Activated T-cell treated with anti-CD3 and anti-CD28 coated beads, Interleukin-2, amount 50 U/mL, for 4 hours (primary cell): ENCODE measurements at regions not wholly inside any gene's neighbourhood (a gene's known extent, or its start where the extent isn't known, plus 50 kb on each side); places are given as distances from the start of the nearest gene placed in this dataset.
"Not testable (repeated sequence)": the region's sequence is repeated elsewhere in the genome, so short reads cannot be mapped to it uniquely, and the experiment has no call there.

Experiments used
- ATAC-seq, 2 donors: fragments of 200-7000 bp; cut with Tn5 transposase; one replicate each; pipeline ENCODE4 v1.10.0; 2021
- DNase-seq: peaks from one replicate; pipeline ENCODE4 v3.0.0-alpha.2; 2020
- H3K27me3 Mint-ChIP-seq: one replicate; pipeline ENCODE4 v1.8.0; 2021; ENCODE audit warnings: low read depth, mixed read lengths
- H3K36me3 Mint-ChIP-seq: one replicate; pipeline ENCODE4 v1.8.0; 2022; ENCODE audit warnings: mixed read lengths; ENCODE audit not compliant: insufficient read depth
- H3K4me1 Mint-ChIP-seq: one replicate; pipeline ENCODE4 v1.8.0; 2021; ENCODE audit warnings: low read depth, mixed read lengths
- H3K4me3 Mint-ChIP-seq: one replicate; pipeline ENCODE4 v1.8.0; 2021; ENCODE audit warnings: mild to moderate bottlenecking, moderate library complexity, mixed read lengths
- H3K9me3 Mint-ChIP-seq: one replicate; pipeline ENCODE4 v1.8.0; 2021; ENCODE audit warnings: mixed read lengths

DNA sequence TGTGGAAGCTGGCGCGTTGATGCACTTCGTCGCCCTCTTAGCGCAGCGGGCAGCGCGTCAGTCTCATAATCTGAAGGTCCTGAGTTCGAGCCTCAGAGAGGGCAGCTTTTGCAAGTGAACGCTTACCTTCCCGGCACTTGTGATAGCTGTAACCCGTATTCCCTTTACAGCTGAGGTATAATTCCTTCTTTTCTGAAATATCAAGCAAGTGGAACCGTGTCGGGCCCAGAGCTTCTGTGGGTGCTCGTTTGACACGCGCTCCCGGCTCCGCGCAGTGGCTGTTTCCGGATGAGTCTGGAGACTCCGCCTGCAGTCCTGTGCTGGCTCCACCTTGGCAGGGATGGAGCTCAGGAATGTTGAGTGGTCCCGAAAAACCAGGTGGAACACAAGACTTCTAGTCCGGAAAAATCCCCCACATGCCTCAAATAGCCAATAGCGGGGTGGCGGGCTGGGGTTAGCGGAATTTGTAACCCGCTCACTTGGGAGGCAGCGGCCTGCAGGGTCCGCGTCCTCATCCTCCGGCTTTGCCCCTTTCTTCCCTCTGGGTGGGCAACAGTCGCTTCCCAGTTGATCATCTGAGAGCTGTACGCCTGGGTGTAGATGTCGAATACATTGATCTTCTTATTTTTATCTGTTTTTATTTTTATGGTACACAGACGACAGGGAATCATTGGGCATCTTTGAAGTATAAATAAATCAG, 106.8 kb upstream of the ZNF322 start:
- not testable (repeated sequence) for ATAC-seq, H3K4me3 Mint-ChIP-seq, H3K9me3 Mint-ChIP-seq, H3K36me3 Mint-ChIP-seq, H3K4me1 Mint-ChIP-seq, H3K27me3 Mint-ChIP-seq, DNase-seq

- not testable (repeated sequence) for H3K27me3 Mint-ChIP-seq, H3K4me1 Mint-ChIP-seq, H3K4me3 Mint-ChIP-seq, ATAC-seq, H3K36me3 Mint-ChIP-seq, H3K9me3 Mint-ChIP-seq, DNase-seq
Observed at GRCh38 chr6:26770941-26771666, 111.6 kb upstream of the ZNF322 start.

- H3K27me3 Mint-ChIP-seq, H3K4me3 Mint-ChIP-seq, ATAC-seq, H3K9me3 Mint-ChIP-seq, DNase-seq, H3K36me3 Mint-ChIP-seq, H3K4me1 Mint-ChIP-seq: not testable (repeated sequence)
Observed at GRCh38 chr6:26773414-26773813, 113.9 kb upstream of the ZNF322 start.

GRCh38 chr6:26780563-26780962, 121.0 kb upstream of the ZNF322 start:
- not testable (repeated sequence) for H3K36me3 Mint-ChIP-seq, H3K27me3 Mint-ChIP-seq, DNase-seq, H3K4me1 Mint-ChIP-seq, ATAC-seq, H3K9me3 Mint-ChIP-seq, H3K4me3 Mint-ChIP-seq

DNA sequence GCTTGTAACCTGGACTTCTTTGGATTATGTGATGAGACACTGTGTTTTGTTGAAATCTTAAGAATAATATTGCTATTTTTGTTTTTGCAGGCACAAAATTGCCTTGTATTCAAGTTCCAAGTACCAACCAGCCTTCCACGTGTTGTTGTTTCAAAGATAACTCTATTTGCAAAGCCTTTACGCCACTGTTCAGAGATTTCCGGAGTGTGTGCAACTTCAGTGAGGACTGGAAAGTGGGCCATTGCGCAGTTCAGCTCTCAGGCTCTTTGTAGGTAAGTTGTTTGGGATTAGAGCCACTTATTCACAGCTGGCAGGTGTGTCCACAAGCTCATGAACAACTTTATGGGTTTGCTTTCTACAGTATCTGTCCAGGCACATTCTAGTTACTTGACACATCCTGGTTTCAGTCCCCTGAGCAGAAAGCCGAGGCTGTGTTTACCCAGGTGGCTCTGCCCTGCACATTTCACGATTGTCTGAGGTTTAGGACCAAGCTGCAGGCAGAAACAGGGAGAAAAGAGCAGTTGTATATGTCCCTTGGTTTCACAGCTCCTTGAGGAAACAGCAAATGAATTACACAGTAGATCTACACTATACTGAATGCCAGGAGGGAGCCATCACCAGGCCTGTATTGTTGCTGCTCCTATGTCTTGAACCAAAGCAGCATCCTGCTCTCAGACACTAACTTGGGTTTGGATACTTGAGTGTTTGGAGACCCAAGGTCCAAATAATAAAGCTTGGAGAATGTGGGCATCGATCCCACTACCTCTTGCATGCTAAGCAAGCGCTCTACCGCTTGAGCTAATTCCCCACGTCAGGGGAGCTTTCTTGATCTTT, 136.1 kb upstream of the ZNF322 start:
- not testable (repeated sequence) for H3K36me3 Mint-ChIP-seq, DNase-seq, H3K9me3 Mint-ChIP-seq, H3K4me3 Mint-ChIP-seq, H3K27me3 Mint-ChIP-seq, ATAC-seq, H3K4me1 Mint-ChIP-seq

DNA sequence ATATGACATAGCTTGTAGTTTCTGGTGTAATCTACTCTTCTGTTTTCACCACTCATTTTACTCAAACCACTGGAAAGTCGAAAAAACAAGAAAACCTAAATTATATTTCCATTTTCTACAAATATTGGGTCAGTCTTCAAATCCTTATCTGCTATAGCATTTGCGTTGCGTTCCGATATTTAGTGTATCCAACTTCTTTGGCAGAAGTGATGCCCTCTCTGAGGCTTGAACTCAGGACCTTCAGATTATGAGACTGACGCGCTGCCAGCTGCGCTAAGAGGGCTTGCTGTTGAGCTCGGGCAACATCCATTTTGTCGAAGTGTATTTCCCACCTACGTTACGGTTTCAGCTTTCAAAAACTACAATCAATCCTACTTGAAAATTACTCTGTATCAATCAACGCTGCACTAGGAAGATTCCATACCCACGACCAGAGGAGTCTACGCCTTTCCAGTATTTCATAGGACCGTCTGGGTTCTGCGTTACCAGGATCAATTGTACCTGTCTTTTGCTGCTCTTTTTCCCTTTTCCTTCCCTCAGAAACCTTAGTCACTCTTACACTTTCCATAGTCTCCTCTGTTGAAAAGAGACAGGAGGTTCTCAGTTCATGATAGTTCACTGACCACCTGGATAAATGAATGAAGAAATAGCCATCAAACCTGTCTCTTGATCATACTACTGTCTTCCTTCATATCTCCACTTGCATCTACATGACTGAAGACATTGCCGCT, 140.5 kb upstream of the ZNF322 start:
- H3K36me3 Mint-ChIP-seq, H3K4me1 Mint-ChIP-seq, H3K27me3 Mint-ChIP-seq, H3K4me3 Mint-ChIP-seq, H3K9me3 Mint-ChIP-seq, DNase-seq, ATAC-seq: not testable (repeated sequence)

- not testable (repeated sequence) for H3K27me3 Mint-ChIP-seq, H3K4me1 Mint-ChIP-seq, ATAC-seq, H3K9me3 Mint-ChIP-seq, DNase-seq, H3K36me3 Mint-ChIP-seq, H3K4me3 Mint-ChIP-seq
Observed at GRCh38 chr6:26803762-26804161, 144.2 kb upstream of the ZNF322 start.

DNA sequence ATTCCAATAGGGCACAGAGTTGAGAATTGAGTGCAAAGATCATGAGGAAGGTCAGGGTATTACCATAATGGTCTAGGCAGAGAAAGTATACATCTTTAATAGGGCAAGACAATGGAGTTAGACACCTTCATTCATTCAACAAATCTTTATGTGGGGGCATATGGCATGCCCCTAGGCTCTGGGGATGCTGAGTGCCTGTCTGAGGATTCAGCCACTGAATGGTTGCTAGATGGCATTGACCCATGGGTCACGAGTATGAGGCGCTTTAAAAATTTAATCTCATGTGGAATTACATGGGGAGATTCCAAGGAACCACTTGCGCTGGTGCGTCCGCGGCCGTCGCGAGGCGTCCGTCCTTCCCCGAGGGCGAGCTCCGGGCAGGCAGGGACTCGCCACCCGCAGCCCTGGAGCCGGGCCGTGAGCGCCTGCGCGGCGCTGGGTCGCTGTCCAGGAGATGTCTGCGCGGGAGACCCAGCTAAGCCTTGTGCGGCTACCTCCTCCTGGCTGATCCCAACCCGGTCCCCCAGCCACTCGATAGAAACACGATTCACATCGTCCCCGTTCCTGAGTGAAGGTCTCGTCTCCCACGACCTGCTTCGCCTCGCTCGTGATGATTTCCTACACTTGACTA, 152.1 kb upstream of the ZNF322 start:
- not testable (repeated sequence) for H3K4me3 Mint-ChIP-seq, H3K4me1 Mint-ChIP-seq, H3K9me3 Mint-ChIP-seq, H3K27me3 Mint-ChIP-seq, H3K36me3 Mint-ChIP-seq, DNase-seq, ATAC-seq

DNA sequence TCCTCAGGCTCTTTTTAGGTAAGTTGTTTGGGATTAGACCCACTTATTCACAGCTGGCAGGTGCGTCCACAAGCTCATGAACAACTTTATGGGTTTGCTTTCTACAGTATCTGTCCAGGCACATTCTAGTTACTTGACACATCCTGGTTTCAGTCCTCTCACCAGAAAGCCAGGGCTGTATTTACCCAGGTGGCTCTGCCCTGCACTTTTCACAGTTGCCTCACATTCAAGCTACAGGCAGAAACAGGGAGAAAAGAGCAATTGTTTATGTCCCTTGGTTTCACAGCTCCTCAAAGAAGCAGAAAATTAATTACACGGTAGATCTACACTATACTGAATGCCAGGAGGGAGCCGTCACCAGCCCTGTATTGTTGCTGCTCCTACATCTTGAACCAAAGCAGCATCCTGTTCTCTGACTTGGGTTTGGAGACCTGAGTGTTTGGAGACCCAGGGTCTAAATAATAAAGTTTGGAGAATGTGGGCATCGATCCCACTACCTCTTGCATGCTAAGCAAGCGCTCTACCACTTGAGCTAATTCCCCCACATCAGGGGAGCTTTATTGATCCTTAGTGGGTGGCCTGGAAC, 159.2 kb upstream of the ZNF322 start:
- DNase-seq, H3K36me3 Mint-ChIP-seq, H3K4me3 Mint-ChIP-seq, H3K27me3 Mint-ChIP-seq, H3K9me3 Mint-ChIP-seq, H3K4me1 Mint-ChIP-seq, ATAC-seq: not testable (repeated sequence)

DNA sequence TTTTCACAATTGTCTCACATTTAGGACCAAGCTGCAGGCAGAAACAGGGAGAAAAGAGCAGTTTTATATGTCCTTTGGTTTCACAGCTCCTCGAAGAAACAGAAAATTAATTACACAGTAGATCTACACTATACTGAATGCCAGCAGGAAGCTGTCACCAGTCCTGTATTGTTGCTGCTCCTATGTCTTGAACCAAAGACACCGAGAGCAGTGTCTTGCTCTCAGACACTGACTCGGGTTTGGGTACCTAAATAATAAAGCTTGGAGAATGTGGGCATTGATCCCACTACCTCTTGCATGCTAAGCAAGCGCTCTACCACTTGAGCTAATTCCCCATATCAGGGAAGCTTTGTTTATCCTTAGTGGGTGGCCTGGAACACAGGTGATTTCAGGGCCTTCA, 168.4 kb upstream of the ZNF322 start:
- not testable (repeated sequence) for H3K9me3 Mint-ChIP-seq, H3K36me3 Mint-ChIP-seq, H3K27me3 Mint-ChIP-seq, DNase-seq, ATAC-seq, H3K4me3 Mint-ChIP-seq, H3K4me1 Mint-ChIP-seq

GRCh38 chr6:26829480-26829879, 169.9 kb upstream of the ZNF322 start:
- not testable (repeated sequence) for H3K4me3 Mint-ChIP-seq, H3K9me3 Mint-ChIP-seq, H3K36me3 Mint-ChIP-seq, DNase-seq, H3K4me1 Mint-ChIP-seq, ATAC-seq, H3K27me3 Mint-ChIP-seq

- not testable (repeated sequence) for ATAC-seq, H3K9me3 Mint-ChIP-seq, H3K4me1 Mint-ChIP-seq, DNase-seq, H3K27me3 Mint-ChIP-seq, H3K4me3 Mint-ChIP-seq, H3K36me3 Mint-ChIP-seq
Observed at GRCh38 chr6:26830992-26831391, 171.4 kb upstream of the ZNF322 start.

- H3K4me3 Mint-ChIP-seq, H3K9me3 Mint-ChIP-seq, H3K36me3 Mint-ChIP-seq, H3K4me1 Mint-ChIP-seq, ATAC-seq, H3K27me3 Mint-ChIP-seq, DNase-seq: not testable (repeated sequence)
Observed at GRCh38 chr6:26835707-26836106, 176.2 kb upstream of the ZNF322 start.
